ENCODE measurements at regions not wholly inside any gene's neighbourhood (a gene's known extent, or its start where the extent isn't known, plus 50 kb on each side); places are given as distances from the start of the nearest gene placed in this dataset.

DNA sequence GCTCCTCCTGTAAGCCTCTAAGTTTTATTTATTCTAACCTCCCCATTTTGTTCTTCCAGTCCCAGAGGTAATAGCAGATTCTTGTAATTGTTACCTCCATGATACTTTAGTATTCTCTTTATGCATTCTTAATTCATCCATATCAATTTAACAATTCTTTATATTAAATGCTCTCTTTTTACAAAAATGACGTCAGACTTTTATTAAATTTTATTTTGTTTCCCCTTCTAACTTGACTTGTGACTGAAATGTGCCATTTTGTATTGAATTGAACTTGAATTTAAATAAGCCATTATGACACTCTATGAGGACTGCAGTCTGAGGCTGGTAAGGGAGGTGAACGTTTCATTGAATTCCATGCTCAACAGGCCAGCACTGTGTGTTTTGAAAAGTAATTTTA is 60.0 kb upstream of the NUDT10 start:
- Histone ChIP-seq H2BK5ac (ENCODE audit: insufficient read length, low read length) (no peak overlapping the region), H4K20me1 (ENCODE audit: control insufficient read depth, insufficient read depth, insufficient read length) (no peaks in the 10 kb centered on the region), H4K5ac (ENCODE audit: insufficient read length, low read depth, low read length) (no peak overlapping the region), H3K23me2 (ENCODE audit: insufficient read length, low read depth, low read length, poor library complexity, severe bottlenecking) (no peaks in the 10 kb centered on the region), H3K79me2 (ENCODE audit: insufficient read depth, low read length) (no peaks in the 10 kb centered on the region), H3K79me1 (ENCODE audit: insufficient read depth, low read depth, low read length, poor library complexity, severe bottlenecking) (no peaks in the 10 kb centered on the region), H3K4me1 (ENCODE audit: insufficient read depth, low read length) (no peaks in the 10 kb centered on the region), H3K56ac (ENCODE audit: insufficient read length, low read depth, low read length) (no peak overlapping the region), H3K14ac (ENCODE audit: insufficient read depth, low read length) (no peak overlapping the region), H3K27ac (ENCODE audit: insufficient read length, low read depth, low read length) (no peak overlapping the region), H3K9me3 (ENCODE audit: control insufficient read depth, low read depth, low read length) (peaks cover 22% of the 10 kb centered on the region), H2BK120ac (ENCODE audit: low read depth, low read length, poor library complexity, severe bottlenecking) (no peak overlapping the region), H3K4me2 (ENCODE audit: insufficient read depth, insufficient read length, low read length) (no peak overlapping the region), H3K23ac (ENCODE audit: insufficient read length, low read depth, low read length) (no peak overlapping the region), H3K4ac (ENCODE audit: low read depth, low read length) (no peak overlapping the region), H2BK15ac (ENCODE audit: low read depth, low read length) (no peak overlapping the region), H4K91ac (ENCODE audit: insufficient read length, low read depth, low read length) (no peak overlapping the region), H3T11ph (ENCODE audit: low read length) (no peak overlapping the region), H3K18ac (ENCODE audit: insufficient read length, low read depth, low read length) (no peak overlapping the region), H2AFZ (ENCODE audit: low read length) (no peak overlapping the region), H3K9ac (ENCODE audit: extremely low read depth, insufficient read length, low read length) (no peak overlapping the region), H4K8ac (replicated peaks; ENCODE audit: insufficient read length, low read depth, low read length) (no peak overlapping the region), H3K27me3 (ENCODE audit: insufficient read depth, low read length) (no peaks in the 10 kb centered on the region), H2AK5ac (ENCODE audit: insufficient read length, low read length) (no peak overlapping the region), H2BK20ac (ENCODE audit: low read depth, low read length, poor library complexity, severe bottlenecking) (no peak overlapping the region), H2BK12ac (ENCODE audit: insufficient read length, low read depth, low read length) (no peak overlapping the region)
- WGBS (ENCODE audit: extremely low coverage, insufficient read length, low lambda C conversion rate), result 100% methylated on average over 1 of the region's 2 CpGs
- DNase-seq, result no peak
- peaks cover 0 to 6% (median 0%) of the 10 kb centered on the region in 3 experiments; a peak in 2 of 7 replicates for H3K36me3 Mint-ChIP-seq (ENCODE audit: insufficient read depth in 1 of 3, low read depth in 3 of 3)
- no peak for TF ChIP-seq CTCF (conservative IDR thresholded peaks at IDR 0.05)
- H3K27me3 Mint-ChIP-seq (ENCODE audit: low read depth), result no peaks in the 10 kb centered on the region
- H3K27ac Mint-ChIP-seq, result no peak overlapping the region
- H3K4me1 Mint-ChIP-seq, result no peaks in the 10 kb centered on the region
- H3K9me3 Mint-ChIP-seq, result peaks cover 59% of the 10 kb centered on the region in 2 experiments
- no peak overlapping the region for H3K4me3 Mint-ChIP-seq
